ENCODE measurements at regions not wholly inside any gene's neighbourhood (a gene's known extent, or its start where the extent isn't known, plus 50 kb on each side); places are given as distances from the start of the nearest gene placed in this dataset.
"Not testable (repeated sequence)": the region's sequence is repeated elsewhere in the genome, so short reads cannot be mapped to it uniquely, and the experiment has no call there.

- no peak for DNase-seq
Measured at GRCh38 chr17:5870231-5870953, 199.8 kb upstream of the WSCD1 start.

GRCh38 chr17:5871666-5872065 is 198.5 kb upstream of the WSCD1 start:
- no peak for DNase-seq

DNA sequence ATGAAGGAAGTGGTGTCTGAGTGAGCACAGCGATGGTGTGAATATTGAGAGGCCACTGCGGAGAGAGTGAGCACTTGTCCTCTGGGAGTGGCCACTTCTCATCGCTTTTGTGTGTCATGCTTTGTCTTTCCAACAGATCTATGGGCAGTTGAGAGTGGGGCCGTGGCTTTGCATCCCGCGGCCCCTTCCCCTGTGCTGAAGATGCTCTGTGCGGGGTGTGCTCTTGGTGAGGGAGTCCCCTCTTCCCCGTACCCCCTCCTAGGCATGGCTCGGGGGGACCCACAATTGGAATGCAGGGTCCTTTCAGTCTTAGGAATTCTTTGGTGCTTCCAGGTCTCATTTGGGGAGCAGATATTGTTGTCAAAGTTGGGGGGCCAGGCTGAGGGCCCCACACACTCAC is 197.3 kb upstream of the WSCD1 start:
- DNase-seq = no peak

DNA sequence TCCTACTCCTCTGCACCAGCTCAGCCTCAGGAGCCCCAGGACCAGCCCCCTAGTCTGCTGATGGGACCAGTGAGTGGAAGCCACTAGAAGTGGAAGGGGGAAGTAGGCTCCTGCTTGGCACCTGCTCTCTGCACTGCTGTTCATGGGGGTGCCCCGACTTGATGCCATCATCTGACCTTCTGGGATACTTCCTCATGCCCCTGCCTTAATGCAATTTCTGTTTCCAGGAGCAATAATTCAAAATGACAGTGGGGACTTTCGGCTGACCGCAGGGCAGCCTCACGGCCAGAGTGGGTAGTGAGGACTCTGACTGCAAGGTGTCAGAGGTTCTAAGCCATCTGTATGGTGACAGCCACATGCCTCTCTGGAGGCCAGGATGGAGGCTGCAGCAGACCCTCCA is 196.4 kb upstream of the WSCD1 start:
- no peak for DNase-seq

GRCh38 chr17:5874486-5874885 is 195.7 kb upstream of the WSCD1 start:
- no peak for DNase-seq

- no peak for DNase-seq
Measured at GRCh38 chr17:5877366-5877765, 192.8 kb upstream of the WSCD1 start.

DNA sequence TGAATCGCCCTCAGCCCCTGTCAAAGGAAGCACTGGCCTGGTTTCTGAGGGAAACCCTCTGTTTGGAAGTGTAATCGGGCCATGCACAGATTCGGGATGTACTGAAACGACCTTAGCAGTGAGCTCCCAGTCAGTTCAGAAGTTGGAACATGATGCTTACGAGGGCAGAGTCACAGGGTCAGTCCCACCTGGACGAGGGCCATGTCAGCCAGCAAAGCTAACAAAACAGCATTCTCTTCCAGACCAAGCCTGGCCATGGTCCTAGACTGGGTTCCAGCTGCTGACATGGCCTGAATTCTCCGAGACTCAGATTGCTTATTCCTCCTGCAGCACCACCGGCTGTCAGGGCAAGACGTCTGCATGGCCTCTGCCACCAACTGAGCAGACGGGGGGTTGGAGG is 192.2 kb upstream of the WSCD1 start:
- DNase-seq = no peak

DNA sequence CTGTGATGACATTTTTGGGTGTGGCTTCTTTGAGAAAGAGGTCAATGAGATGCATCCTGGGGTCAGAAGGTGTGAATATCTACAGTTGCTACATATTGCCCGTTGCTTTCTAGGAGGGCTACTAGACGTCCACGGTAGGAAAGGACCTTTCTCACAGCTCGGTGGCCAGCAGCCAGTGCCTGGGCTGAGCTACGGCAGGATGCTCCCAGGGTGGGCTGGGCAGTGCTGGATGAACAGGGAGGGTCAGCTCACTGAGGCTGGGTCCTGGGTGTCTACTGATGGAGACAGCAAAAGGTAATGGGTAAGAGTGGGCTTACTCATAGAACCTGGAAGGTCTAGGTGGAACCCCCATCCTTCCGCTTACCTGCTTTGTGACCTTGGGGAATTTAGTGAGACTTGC is 188.3 kb upstream of the WSCD1 start:
- DNase-seq = no peak

- DNase-seq = no peak
Measured at GRCh38 chr17:5883775-5884665, 186.2 kb upstream of the WSCD1 start.

DNA sequence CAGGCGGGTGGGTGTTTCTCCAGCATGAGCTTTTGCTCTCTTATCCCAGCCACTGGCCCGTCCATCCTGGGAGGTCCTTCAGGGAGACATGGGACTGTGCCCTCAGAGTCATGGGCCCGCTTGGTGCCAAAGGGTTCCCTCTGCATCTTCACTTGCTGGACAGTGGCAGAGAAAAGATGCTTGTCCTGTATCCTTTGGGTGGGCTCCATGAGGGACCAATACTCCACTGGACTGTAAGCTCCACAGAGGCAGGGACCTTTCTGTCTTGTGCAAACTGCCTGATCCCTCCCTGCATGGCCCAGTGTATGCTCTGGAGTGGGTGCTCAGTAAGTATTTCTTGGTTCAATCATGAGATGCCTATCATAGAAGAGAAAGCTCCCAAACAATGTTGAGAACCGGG is 184.8 kb upstream of the WSCD1 start:
- no peak for DNase-seq

- DNase-seq = no peak
Measured at GRCh38 chr17:5888811-5889210, 181.4 kb upstream of the WSCD1 start.

DNA sequence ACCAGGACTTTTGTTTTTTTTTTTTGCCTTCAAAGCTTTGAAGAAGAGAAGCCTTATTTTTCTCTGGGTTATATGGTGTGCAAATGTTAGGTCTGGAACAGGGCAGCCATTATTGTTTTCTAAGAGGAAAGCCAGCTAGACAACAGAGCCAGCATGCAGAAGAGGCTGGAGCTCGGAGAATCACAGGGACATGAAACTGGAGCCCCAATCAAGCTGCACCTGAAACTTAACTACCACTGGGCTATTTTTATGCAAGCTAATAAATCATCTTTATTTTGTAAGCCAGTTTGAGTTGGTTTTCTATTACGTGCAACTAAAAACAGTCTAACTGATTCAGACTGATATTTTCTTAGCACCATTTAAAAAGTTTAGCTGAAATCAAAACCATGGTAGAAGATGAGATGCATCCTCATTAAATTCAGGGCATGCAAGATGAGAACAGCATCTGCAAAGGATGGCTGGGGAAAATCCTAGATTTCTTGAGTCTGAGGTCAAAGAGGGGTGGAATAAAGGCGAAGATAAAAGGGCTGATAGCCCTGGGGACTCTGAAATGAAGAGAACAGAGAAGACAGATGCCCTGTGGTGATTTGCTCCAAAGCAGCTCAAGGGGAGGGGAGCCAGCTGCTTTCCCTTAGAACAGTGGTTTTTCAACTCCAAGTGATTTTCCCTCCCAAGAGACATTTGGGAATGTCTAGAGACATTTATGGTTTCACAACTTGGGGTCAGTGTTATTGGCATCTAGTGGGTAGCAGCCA is 177.1 kb upstream of the WSCD1 start:
- no peak for DNase-seq

GRCh38 chr17:5893741-5894140 is 176.4 kb upstream of the WSCD1 start:
- no peak for DNase-seq

DNA sequence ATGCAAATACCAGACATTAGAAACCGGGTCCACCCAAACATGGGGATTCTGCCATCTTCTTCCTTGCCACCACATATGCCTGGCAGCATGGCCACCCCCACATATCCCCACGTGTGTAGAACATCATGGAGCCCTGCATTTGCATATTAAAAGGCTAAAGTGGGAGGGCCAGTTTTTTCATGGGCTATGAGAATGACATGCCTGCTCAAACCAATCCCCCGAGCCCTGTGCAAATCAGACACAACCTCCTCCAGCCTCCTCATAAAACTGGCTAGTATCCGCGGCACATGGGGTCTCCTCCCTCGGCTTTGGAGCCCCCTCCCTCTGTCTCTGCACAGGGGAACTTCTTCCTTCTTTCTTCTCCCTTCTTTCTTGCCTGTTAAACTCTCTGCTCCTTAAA is 174.9 kb upstream of the WSCD1 start:
- no peak for DNase-seq

DNA sequence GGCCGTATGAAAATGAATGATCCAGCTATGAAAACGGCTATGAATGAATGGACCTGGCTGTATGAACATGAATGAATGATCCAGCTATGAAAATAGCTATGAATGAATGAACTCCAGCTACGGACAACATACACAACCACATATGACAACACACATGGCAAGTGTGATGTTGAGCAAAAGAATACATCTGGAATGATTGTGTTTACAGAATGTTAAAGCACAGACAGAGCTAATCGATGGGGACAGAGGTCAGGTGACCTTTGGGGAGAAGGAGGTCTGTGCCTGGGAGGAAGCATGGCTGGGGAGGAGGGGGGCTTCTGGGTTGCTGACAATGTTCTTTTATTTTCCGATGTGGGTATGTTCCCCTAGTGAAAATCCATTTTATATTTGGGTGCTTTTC is 174.0 kb upstream of the WSCD1 start:
- DNase-seq = no peak

DNA sequence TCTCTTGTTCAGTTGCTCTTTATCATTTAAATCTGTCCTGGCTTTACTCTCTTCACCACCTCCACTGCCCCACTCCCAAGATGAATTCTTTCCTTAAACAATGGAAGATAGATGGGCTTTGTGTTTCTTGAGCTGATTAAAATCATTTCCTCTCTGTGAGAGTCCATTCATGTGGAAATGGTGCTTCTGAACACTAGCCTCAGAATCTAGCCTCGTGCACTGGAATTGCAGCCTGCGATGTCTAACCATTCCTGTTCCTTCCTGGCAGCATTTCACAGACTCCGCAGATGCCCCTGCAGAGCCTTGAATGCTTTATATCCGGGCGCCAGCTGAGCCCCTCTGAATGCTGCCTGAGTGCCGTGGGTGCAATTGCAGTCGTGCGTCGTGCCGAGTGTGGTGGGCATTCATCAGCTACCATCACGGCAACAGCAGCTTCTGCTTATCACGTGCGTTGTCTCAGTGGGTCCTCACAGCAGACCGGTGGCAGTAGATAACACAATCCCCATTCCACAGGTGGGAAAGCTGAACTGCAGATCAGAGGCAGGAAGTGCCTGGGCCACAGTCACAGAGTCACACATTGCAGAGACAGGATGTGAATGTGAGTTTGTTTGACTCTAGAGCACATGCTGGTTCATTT is 172.8 kb upstream of the WSCD1 start:
- DNase-seq = no peak

DNA sequence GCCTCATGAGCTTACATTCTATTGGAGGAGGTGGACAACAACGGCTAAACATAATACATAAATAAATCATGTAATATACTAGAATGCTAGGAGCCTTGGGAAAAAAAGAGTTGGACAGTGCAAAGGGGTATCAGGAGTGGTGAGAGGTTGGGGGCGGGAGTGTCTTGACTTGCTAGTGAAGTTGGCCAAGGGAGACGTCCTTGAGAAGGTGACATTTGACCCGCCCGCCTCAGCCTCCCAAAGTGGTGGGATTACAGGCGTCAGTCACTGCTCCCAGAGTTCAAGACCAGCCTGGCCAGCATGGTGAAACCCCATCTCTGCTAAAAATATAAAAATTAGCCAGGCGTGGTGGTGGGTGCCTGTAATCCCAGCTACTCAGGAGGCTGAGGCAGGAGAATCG is 172.2 kb upstream of the WSCD1 start:
- DNase-seq = not testable (repeated sequence)

- DNase-seq = no peak
Measured at GRCh38 chr17:5898406-5898805, 171.8 kb upstream of the WSCD1 start.

- no peak for DNase-seq
Measured at GRCh38 chr17:5899496-5900195, 170.5 kb upstream of the WSCD1 start.

DNA sequence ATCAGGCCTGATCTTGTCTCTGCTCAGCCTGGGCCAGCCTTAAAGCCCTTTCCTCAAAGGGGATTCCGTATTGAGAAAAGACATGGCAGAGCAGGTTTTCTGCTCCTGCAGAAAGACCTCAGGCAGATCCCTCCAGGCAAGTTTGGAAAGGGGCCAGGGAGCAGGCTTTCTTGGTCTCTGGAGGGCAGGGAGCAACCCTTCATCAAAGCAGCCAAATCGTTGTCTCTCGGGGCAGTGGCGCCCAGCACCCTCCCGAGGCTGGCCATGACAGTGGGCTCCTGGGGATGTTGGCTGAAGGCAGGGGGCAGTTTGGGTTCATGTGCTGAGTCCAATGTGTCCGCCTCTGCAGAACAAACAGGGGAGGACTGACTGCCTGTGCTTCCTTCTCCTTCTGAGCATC is 168.4 kb upstream of the WSCD1 start:
- no peak for DNase-seq

- DNase-seq = no peak
Measured at GRCh38 chr17:5902181-5903140, 167.7 kb upstream of the WSCD1 start.

Measured in T-helper 1 cell (primary cell).